Ishikawa (cell line): ENCODE measurements at regions not wholly inside any gene's neighbourhood (a gene's known extent, or its start where the extent isn't known, plus 50 kb on each side); places are given as distances from the start of the nearest gene placed in this dataset.
"Not testable (repeated sequence)": the region's sequence is repeated elsewhere in the genome, so short reads cannot be mapped to it uniquely, and the experiment has no call there.

ENCODE experiments used
- CEBPB ChIP-seq: IDR thresholded peaks from 2 replicates; pipeline ENCODE4 v1.6.1; 2012
- CREB1 ChIP-seq: IDR thresholded peaks from 2 replicates; pipeline ENCODE4 v1.6.1; 2012; ENCODE audit warnings: low read depth
- EP300 ChIP-seq: IDR thresholded peaks from 2 replicates; pipeline ENCODE4 v1.6.1; 2012; ENCODE audit warnings: borderline replicate concordance
- FOXM1 ChIP-seq: IDR thresholded peaks from 2 replicates; pipeline ENCODE4 v1.6.1; 2012; ENCODE audit warnings: low read depth, borderline replicate concordance
- NFIC ChIP-seq: IDR thresholded peaks from 2 replicates; pipeline ENCODE4 v1.6.1; 2012
- RAD21 ChIP-seq: IDR thresholded peaks from 2 replicates; pipeline ENCODE4 v1.6.1; 2012; ENCODE audit warnings: low read depth
- TAF1 ChIP-seq: IDR thresholded peaks from 2 replicates; pipeline ENCODE4 v1.6.1; 2012; ENCODE audit warnings: low read depth, mild to moderate bottlenecking
- TCF12 ChIP-seq: IDR thresholded peaks from 2 replicates; pipeline ENCODE4 v1.6.1; 2012; ENCODE audit warnings: low read depth
- ZBTB7A ChIP-seq: IDR thresholded peaks from 2 replicates; pipeline ENCODE4 v1.6.1; 2012; ENCODE audit warnings: low read depth
- TF ChIP-seq, protein P1 (sequence below): IDR thresholded peaks from 2 replicates; pipeline ENCODE4 v1.6.1; 2012
- TF ChIP-seq, protein P2 (sequence below): IDR thresholded peaks from 2 replicates; pipeline ENCODE4 v1.6.1; 2012
- TF ChIP-seq, protein P3 (sequence below): IDR thresholded peaks from 2 replicates; pipeline ENCODE4 v1.6.1; 2012; ENCODE audit warnings: low read depth, mild to moderate bottlenecking

DNA sequence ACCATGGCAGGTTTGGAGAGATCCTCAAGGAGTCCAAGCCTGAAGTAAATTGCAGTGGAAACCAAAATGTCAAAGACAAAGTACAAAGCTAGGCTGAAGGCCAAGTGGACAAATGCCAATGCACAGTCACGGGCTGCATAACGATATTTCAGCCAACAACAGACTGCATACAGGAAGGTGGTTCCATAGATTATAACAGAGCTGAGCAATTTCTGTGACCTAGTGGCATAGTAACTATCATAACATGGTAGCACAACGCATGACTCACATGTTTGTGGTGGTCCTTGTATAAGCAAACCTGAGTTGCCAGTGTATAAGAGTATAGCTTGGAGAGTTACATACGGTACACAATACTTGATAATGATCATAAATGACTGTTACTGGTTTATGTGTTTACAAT is 152.2 kb downstream of the KLRB1 start:
- TF ChIP-seq CEBPB, TAF1, RAD21, FOXM1, TCF12, ZBTB7A, CREB1, EP300: not testable (repeated sequence)
- TF ChIP-seq, protein P1, sequence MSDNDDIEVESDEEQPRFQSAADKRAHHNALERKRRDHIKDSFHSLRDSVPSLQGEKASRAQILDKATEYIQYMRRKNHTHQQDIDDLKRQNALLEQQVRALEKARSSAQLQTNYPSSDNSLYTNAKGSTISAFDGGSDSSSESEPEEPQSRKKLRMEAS: not testable (repeated sequence)
- peak; percentile 41; the same call in 1 of the 2 replicates for TF ChIP-seq NFIC
- TF ChIP-seq, protein P2, sequence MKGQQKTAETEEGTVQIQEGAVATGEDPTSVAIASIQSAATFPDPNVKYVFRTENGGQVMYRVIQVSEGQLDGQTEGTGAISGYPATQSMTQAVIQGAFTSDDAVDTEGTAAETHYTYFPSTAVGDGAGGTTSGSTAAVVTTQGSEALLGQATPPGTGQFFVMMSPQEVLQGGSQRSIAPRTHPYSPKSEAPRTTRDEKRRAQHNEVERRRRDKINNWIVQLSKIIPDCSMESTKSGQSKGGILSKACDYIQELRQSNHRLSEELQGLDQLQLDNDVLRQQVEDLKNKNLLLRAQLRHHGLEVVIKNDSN: not testable (repeated sequence)
- TF ChIP-seq, protein P3, sequence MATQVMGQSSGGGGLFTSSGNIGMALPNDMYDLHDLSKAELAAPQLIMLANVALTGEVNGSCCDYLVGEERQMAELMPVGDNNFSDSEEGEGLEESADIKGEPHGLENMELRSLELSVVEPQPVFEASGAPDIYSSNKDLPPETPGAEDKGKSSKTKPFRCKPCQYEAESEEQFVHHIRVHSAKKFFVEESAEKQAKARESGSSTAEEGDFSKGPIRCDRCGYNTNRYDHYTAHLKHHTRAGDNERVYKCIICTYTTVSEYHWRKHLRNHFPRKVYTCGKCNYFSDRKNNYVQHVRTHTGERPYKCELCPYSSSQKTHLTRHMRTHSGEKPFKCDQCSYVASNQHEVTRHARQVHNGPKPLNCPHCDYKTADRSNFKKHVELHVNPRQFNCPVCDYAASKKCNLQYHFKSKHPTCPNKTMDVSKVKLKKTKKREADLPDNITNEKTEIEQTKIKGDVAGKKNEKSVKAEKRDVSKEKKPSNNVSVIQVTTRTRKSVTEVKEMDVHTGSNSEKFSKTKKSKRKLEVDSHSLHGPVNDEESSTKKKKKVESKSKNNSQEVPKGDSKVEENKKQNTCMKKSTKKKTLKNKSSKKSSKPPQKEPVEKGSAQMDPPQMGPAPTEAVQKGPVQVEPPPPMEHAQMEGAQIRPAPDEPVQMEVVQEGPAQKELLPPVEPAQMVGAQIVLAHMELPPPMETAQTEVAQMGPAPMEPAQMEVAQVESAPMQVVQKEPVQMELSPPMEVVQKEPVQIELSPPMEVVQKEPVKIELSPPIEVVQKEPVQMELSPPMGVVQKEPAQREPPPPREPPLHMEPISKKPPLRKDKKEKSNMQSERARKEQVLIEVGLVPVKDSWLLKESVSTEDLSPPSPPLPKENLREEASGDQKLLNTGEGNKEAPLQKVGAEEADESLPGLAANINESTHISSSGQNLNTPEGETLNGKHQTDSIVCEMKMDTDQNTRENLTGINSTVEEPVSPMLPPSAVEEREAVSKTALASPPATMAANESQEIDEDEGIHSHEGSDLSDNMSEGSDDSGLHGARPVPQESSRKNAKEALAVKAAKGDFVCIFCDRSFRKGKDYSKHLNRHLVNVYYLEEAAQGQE: not testable (repeated sequence)
